ENCODE measurements at regions not wholly inside any gene's neighbourhood (a gene's known extent, or its start where the extent isn't known, plus 50 kb on each side); places are given as distances from the start of the nearest gene placed in this dataset.
"Not testable (repeated sequence)": the region's sequence is repeated elsewhere in the genome, so short reads cannot be mapped to it uniquely, and the experiment has no call there.

DNA sequence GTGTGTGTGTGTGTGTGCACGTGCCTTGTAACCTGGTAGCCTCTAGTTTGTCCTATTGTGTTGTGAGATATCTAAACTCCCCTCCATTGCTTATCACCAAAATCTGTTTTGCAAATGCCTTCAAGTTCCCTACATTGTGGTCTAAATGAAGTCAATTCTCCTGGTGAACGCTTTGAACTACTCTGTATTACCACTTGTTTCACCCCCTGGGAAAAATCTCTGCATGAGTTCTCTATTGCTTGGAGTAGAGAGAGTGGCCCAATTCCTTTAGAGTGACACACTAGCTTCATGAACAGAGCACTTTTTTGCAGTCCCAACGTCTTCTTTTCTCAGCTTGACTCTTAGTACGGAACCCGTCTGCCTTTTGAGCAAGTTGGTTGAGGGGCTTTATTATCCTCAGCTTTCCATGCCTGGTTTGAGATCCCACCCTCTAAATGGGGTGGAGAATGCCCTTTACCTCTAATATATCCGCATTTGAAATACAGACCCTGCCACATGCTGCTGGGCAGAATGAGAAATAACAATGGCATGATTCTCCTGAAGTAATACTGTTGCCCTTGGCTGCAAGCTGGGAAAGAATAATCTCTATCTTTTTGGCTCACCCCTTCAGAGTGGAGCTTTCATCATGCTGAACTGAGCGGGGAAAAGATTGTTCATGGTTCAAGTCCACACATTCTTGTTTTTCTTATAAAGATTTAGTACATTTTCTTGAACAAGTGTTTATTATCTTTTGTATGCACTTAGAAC, 2545.3 kb downstream of the PCDH9 start:
- no peak for DNase-seq (ENCODE audit: low spot score)

DNA sequence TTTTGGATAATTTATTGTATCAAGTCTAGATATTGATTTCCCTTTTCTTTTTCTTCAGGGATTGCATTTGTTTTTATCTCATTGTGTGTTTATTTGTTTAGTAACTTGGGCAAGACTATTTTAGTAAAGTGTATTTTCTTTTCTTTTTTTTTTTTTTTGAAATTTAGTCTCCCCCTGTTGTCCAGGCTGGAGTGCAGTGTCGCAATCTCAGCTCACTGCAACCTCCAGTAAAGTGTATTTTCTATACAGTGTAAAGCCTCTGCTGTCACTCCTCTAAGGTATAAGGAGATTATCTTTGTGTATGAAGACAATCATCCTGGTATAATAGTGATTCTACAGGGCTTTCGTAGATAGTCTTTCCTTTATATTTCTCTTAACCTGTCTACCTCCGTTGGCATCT, 2546.0 kb downstream of the PCDH9 start:
- no peak for DNase-seq (ENCODE audit: low spot score)

GRCh38 chr13:64680739-64681138, 2549.4 kb downstream of the PCDH9 start:
- DNase-seq (ENCODE audit: low spot score): no peak

DNA sequence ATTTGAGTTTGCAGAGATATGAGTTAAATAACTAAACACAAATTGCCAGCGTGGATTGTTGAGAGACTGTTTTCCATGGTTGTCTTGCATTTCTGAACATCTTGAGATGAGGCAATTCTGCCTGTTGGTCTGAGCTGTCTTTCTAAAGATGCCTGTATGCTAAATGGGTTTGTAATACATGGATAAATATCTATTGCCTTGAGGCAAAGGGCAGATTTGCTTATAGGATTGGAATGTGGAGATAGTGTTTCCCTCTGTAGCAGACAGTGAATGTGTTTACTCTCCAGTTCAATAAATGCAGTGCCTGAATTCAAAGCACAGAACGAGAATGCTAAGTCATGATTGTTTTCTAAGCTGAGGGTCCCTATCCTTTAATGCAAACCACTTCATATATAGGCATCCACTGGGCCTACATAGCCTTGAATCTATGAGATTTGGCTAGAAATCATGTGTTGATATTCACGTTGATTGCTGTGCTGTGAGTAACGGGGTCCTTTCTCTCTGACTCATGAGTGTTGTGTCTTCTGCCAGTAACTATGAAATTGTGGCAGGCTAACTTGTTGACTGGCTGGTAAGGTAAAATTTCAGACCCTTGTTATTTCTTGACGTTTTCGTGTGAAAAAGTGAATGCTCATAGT, 2554.8 kb downstream of the PCDH9 start:
- DNase-seq (ENCODE audit: low spot score): no peak

DNA sequence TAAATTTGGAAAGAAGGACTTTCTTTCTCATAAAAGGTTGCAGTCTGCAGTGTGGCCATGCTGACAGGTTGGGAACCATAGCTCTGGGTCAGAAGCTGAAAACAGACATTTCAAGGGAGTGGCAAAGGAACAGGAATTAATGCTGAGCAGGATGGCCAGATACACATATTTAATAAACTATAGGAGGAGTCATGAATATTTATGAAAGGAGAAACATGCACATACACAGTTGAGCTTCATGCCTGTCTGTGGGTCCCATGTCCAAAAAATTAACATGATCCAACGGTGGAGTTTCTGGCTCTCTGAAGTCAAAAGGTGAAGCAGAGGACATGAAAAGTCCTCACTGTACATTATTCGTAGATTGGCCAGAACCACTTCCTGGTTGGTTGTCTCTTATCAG, 2556.0 kb downstream of the PCDH9 start:
- DNase-seq (ENCODE audit: low spot score): no peak

DNA sequence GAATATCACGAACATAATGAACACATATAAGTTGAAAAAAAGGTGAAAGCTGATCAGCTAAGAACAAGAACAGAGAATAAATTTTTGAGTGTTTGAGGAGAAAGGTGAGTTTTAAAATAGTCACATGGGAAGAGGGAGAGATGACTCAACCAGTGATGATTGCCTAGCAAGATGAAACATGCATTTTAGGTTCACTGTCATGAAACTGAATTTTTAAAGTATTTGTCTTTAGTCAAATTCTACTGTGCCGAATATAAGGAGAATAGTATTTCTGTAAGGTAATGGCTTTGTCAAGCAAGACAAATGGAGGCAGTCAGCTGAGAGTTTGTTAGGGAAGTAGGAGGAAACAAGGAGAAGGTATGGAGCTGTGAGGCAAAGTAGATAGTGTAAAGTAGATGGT, 2557.4 kb downstream of the PCDH9 start:
- DNase-seq (ENCODE audit: low spot score): no peak

- DNase-seq (ENCODE audit: low spot score): no peak
Observed at GRCh38 chr13:64662887-64663593, 2567.1 kb downstream of the PCDH9 start.

DNA sequence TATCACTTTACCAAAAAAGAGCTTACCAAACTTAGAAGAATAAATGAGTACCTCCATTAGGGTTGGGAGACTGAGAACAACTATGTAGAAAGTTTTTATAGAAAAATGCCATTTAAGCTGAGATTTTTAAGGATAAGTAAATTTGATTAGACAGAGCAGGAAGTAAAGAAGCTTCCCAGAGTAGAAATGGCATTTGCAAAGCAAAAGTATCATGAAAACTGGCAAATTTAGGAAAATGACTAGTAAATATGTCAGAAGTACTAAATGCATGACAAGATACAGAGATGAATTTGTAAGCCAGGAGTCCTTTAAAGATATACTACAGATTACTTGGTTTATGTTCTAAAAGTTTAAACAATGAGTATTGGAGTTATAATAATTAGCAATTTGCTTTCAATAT, 2581.8 kb downstream of the PCDH9 start:
- no peak for DNase-seq (ENCODE audit: low spot score)

GRCh38 chr13:64643066-64643465, 2587.1 kb downstream of the PCDH9 start:
- no peak for DNase-seq (ENCODE audit: low spot score)

DNA sequence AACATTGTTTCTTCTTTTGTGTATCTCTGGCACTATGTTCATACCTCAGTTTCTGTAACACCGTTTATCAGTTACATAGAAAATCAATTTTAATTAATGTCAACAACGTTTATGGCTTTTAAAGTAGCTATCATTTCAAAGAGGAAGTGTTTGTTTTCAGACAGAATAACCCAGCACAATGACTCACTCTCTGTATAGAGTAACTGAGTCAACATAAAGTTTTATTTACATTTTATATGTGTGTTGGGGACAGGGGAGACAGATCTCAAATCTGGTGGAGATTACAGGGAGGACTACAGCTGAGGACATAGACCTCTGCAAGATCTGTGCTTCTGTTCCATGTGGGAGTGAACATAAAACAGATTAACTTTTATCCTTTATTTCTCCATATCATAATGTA, 2590.1 kb downstream of the PCDH9 start:
- no peak for DNase-seq (ENCODE audit: low spot score)

DNA sequence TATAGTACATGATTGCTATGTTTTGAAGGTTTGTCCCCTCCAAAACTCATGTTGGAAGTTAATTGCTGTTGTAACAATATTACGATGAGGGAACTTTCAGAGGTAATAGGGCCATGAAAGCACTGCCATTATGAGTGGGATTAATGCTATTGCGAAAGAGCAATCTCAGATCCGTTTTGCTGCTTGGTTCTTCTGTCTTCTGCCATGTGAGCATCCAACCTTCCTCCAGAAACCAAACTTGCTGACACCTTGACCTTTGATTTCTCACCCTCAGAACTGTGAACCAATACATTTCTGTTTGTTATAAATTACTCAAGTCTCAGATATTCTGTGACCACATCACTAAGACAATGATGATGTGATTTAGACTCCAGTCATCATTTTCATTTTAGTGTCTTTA, 2590.9 kb downstream of the PCDH9 start:
- no peak for DNase-seq (ENCODE audit: low spot score)

GRCh38 chr13:64633948-64634347, 2596.2 kb downstream of the PCDH9 start:
- DNase-seq (ENCODE audit: low spot score): no peak

DNA sequence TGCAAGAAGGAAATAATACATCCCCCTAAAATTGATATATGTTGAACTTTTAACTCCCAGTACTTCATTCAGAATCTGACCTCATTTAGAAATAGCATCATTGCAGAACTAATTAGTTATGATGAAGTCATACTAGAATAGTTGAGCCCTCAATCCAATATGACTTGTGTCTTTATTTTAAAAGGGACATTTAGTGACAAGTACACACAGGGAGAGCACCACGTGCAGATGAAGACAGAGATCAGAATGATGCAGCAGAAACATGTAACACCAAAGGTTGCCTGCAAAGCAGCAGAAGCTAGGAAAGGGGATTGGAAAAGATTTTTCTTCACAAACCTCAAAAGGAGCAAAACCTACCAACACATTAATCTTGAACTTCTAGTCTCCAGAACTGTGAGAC, 2602.5 kb downstream of the PCDH9 start:
- DNase-seq (ENCODE audit: low spot score): no peak

- no peak for DNase-seq (ENCODE audit: low spot score)
Observed at GRCh38 chr13:64626105-64626504, 2604.0 kb downstream of the PCDH9 start.

DNA sequence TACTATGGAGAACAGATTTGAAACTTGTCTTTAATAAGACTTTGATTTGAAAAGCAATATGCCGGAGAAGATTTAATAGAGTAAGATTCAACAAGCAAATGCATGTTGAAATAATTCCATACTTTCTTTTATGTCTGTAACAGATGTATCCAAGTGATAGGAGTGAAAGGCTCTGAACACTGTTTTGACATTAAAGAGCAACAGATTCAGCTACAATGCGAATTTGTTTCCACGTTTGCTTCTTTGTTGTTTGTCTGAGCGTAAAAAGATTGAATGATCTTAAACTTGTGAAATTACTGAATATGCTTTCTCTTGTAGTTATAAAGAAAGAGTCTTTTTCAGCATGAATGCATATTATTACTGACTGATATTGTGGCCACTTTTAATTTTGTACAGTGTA, 2612.9 kb downstream of the PCDH9 start:
- DNase-seq (ENCODE audit: low spot score): no peak

GRCh38 chr13:64591971-64592370, 2638.2 kb downstream of the PCDH9 start:
- no peak for DNase-seq (ENCODE audit: low spot score)

DNA sequence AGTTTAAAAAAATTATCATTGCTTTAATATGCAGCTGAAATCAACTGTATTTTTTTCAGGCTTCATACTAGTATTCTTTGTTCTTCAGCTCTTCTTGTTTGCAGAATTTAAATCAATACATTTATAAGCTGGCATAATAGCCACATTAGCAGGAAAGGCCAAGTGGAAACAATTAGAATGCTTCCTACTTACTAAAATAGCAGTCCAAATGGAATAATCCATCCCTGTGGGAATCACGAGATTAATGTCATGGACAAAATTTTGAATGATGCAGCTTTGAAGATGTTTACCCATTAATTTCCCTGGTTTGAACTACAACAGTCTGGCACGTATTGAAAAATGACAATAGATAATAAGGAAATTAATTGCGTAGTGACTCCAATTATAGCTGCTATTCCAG, 2650.8 kb downstream of the PCDH9 start:
- DNase-seq (ENCODE audit: low spot score): no peak

DNA sequence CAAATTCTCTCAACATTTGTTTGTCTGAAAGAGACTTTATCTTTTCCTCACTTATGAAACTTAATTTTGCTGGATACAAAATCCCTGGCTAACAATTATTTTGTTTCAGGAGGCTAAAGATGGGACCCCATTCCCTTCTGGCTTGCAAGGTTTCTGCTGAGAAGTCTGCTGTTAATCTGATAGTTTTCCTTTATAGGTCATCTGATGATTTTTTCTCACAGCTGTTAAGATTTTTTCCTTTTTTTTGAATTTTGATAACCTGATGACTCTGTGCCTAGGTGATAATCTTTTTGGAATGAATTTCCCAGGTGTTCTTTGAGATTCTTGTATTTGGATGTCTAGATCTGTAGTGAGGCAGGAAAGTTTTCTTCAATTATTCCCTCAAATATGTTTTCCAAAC, 2661.4 kb downstream of the PCDH9 start:
- no peak for DNase-seq (ENCODE audit: low spot score)

DNA sequence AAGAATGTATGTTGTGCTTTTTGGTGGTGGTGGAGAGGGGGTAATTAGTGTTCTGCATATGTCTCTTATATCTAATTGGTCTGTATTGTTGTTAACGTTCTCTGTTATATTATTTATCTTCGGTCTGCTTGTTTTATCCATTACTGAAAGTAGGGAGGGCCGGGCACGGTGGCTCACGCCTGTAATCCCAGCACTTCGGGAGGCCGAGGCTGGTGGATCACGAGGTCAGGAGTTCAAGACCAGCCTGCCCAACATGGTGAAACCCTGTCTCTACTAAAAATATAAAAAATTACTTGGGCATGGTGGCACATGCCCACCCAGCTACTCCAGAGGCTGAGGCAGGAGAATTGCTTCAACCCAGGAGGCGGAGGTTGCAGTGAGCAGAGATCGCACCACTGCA, 2672.1 kb downstream of the PCDH9 start:
- not testable (repeated sequence) for DNase-seq (ENCODE audit: low spot score)

DNA sequence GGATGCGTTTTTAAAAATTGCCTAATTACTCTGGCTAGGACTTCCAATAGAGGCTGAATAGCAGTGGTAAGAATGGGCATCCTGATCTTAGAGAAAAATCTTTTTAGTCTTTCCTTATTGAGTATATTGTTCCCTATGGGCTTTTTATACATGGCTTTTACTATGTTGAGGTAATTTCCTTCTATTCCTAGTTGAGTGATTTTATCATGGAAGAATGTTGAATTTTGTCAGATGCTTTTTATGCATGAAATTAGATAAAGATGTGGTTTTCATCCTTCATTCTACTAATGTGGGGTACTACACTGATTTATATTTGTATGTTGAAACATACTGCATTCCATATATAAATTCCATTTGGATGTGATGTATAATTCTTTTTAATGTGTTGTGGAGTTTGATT, 2673.8 kb downstream of the PCDH9 start:
- no peak for DNase-seq (ENCODE audit: low spot score)

DNA sequence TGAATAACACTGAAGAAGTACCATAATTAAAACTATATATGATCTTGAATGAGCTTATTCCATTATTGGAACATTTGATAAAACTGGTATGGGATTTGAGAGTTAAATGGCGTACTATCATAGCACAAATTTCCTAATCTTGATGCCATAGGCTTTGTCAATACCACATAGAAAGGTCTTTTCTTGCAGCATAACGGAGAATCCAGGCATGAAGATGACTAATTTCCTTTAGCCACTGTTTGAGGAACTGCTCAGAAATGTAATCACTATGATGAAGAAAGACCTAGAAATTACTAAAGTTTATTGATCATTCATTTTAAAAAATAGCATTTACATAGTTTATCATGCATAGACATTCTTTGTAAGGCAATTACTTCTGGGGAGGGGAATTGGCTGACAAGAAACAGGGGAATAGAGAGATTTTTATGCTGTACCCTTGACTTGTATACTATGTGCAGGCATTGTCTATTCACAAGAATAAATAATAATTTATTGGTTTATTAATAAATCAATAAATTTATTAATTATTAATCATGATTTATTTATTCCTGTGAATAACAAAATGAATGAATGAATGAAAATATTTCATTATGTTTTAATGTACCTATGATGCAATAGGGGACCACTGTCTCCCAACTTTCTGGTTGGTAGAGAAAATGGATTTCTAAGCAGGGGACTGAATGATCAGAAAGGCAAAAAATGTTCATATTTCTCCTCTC, 2676.6 kb downstream of the PCDH9 start:
- no peak for DNase-seq (ENCODE audit: low spot score)

GRCh38 chr13:64551755-64552154, 2678.4 kb downstream of the PCDH9 start:
- DNase-seq (ENCODE audit: low spot score): no peak

GRCh38 chr13:64546371-64546770, 2683.8 kb downstream of the PCDH9 start:
- DNase-seq (ENCODE audit: low spot score): no peak
